HG03439 (cell line): ENCODE measurements at regions not wholly inside any gene's neighbourhood (a gene's known extent, or its start where the extent isn't known, plus 50 kb on each side); places are given as distances from the start of the nearest gene placed in this dataset.

Experiments
- ATAC-seq: cut with Tn5 transposase; IDR thresholded peaks from one replicate; pipeline ENCODE4 v1.9.1; 2021; ENCODE audit warnings: mild to moderate bottlenecking, moderate library complexity; ENCODE audit not compliant: unreplicated experiment

DNA sequence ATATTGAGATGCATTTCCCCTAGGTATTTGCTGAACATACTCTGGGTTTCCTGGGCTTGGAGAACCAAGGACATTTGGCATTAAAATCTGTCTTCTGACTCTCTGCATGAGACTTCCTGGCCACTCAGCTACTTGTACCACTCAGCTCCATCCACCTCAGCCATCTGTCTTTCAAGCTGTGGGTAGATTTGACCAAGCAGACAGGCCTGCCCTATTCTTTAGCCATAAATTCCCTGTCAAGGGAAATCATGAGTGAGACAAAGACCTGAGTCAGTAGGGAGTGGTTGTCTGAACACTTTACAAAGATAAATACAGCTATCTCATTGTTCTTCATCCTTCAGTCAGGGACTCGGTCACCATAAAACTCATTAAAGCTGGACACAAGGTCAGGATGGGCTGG is 399.1 kb downstream of the GPAM start:
- no peak for ATAC-seq

DNA sequence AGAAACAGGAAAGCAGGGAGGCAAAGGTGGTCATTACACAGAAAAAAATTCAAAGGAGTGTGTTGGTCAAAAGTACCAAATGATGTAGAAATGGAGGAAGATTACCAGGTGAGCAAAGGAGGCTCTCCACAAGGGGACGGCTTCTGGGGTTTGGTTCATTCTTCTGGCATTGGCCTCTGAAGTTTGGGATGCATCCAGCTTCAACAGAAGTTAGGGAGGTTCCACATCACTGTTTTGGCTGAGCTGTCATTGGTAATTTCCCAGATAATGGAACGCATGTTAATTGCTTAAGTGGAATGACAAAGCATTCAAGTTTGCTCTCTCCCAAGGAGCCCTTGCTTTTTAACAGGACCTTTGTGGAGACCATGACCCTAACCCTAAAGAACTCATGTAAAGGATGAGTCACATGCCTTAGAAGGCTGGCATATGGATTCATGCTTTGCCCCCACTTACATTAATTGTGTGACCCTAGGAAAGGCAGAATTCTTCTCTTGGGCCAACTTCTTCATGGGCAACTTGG is 398.6 kb downstream of the GPAM start:
- no peak for ATAC-seq

GRCh38 chr10:111785921-111786320 is 397.6 kb downstream of the GPAM start:
- ATAC-seq, result no peak

GRCh38 chr10:111789821-111790220 is 393.7 kb downstream of the GPAM start:
- no peak for ATAC-seq

- ATAC-seq, result no peak
Observed at GRCh38 chr10:111801841-111802240, 381.7 kb downstream of the GPAM start.

- no peak for ATAC-seq
Observed at GRCh38 chr10:111804781-111805180, 378.8 kb downstream of the GPAM start.

- ATAC-seq, result no peak
Observed at GRCh38 chr10:111811517-111811916, 372.0 kb downstream of the GPAM start.

- ATAC-seq, result no peak
Observed at GRCh38 chr10:111820471-111820870, 363.1 kb downstream of the GPAM start.

GRCh38 chr10:111821871-111822270 is 361.7 kb downstream of the GPAM start:
- no peak for ATAC-seq

- ATAC-seq, result no peak
Observed at GRCh38 chr10:111822661-111823060, 360.9 kb downstream of the GPAM start.

DNA sequence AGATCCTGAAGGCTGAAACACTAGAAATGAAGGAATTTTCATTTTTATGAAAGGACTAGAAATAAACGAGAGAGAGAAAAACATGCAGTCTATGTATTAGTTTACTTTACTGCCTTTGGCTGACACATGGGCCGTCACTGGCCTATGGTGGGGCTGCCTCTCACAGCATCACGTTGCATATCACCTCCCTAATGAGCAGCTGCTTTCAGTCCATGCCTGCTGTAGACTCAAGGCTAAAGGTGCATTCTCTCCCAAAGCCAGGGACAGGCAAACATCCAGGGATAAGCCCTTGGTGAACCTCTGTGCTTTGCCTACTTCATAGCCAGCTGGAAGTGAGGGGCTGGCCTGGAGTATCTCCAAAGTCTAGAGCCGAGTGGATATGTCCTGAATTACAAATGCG is 359.4 kb downstream of the GPAM start:
- no peak for ATAC-seq

GRCh38 chr10:111830359-111830758 is 353.2 kb downstream of the GPAM start:
- ATAC-seq, result no peak

DNA sequence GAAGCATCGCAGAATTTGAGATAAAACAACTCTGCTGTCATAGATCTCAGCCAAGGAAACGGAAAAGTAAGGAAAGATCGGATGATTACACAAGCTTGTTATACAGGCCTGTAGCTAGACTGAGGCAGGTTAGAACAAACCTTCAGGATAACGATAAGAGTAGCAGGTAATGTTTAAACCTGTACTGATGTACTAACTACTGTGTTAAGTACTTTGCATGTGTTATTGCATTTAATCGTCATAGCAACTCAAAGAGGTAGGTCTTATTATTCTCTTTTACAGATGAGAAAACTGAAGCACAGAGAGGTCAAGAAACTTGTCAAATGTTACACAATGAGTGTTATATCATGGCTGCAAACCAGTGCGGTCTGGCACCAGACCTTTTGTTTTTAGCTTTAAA is 352.5 kb downstream of the GPAM start:
- ATAC-seq, result no peak

DNA sequence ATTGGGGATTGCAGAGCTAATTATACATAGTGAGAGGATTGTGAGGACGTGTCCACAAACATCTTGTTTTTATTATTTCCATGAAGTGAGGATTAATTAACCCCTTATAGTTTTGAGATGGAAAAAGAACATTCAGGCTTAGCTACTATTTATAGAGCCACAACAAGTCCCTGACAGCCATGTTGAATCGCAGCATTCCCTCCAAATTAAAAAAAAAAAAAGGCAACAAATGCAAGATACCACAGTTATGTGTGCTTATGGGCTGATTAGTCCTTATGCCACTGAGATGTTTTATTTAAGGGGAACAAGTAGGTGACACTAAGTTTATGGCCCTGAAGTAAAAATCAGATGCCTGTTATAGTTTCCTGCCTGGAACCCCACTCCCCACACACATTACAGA is 350.3 kb downstream of the GPAM start:
- no peak for ATAC-seq

GRCh38 chr10:111835574-111835973 is 348.0 kb downstream of the GPAM start:
- no peak for ATAC-seq

DNA sequence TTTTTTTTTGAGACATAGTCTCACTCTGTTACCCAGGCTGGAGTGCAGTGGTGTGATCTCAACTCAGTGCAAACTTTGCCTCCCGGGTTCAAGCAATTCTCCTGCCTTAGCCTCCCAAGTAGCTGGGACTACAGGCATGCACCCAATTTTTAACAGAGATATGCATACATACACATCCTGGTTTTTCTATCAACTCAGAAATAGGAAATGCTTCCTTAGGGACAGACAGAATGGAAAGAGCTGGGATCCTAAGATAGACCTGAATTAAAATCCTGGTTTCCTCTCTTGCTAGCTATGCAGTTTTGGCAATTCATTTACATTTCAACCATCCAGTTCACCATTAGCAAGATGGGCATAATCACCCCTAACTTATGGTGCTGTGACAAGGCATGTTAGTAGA is 347.5 kb downstream of the GPAM start:
- ATAC-seq, result no peak

DNA sequence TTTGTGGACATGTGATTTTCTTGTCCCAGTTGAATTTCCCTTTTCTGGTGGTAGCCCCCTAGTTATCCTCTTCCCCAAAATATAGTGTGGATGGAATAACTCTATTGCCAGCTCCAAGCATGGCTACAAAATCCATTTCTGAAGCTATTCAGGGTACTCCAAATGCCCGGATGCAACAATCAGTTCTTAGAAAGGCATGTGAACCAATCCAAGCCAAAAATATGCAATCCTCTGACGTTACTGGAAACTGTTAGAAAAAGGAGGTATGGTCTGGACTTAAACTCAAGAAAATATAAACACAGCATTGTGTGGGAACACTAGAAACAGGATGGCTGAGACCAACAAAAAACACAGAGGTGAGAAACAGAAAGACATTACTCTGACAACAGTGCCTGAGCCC is 347.0 kb downstream of the GPAM start:
- no peak for ATAC-seq

DNA sequence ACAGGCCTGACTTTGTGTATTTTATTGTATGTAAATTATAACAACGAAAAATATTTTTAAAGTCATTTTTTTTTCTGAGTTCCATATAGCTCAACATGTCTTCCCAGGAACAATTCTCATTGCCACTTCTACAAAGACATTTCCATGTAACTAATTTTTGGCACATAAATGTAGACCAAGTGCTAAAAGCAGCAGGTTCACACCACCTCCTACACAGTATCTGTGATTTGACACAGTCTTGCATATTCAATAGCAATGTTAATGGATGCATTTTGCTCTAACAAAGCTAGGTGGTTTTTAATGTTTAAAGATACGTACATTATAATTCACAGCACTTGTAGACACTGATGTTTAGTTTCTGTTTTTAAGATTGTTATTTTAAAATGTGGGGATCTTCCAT is 346.5 kb downstream of the GPAM start:
- ATAC-seq, result no peak

GRCh38 chr10:111837985-111838384 is 345.6 kb downstream of the GPAM start:
- no peak for ATAC-seq

DNA sequence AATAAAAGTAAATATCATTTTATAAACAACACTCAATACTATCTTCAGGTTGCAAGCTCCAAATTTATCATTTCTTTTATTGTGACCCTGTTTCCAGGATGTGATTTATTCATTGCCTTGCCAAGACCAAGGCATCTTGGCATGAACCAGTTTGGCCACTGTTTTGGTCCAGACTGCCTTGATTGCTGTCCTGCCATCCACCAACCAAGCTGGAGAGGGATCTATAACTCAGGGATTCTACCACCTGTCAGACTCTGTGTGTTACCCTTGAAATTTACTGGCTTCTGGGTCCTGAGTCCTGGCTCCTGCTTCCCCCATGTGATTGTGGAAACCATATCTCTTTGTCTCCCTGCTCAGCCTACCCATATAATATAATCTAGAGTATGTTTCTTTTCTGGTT is 343.0 kb downstream of the GPAM start:
- ATAC-seq, result no peak

DNA sequence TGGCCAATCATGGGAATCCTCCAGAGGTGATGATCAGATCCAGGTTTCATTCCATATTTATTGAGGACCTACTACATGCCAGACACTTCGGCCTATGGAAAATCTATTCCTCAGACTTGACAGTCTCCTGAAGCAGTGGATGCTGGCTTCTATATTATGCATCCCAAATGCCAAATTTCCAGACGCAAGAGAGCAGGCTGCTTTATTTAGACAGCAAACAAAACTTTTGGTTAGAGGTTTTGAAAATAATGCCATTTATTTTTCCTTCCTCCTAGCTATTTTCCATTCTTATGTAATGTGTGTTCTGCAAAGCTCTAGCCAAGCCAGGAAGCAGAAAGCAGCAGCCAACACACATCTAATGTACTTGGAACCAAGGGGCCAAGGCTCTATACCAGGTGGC is 330.8 kb downstream of the GPAM start:
- no peak for ATAC-seq

- no peak for ATAC-seq
Observed at GRCh38 chr10:111856631-111857030, 326.9 kb downstream of the GPAM start.

- no peak for ATAC-seq
Observed at GRCh38 chr10:111865550-111865949, 318.0 kb downstream of the GPAM start.

DNA sequence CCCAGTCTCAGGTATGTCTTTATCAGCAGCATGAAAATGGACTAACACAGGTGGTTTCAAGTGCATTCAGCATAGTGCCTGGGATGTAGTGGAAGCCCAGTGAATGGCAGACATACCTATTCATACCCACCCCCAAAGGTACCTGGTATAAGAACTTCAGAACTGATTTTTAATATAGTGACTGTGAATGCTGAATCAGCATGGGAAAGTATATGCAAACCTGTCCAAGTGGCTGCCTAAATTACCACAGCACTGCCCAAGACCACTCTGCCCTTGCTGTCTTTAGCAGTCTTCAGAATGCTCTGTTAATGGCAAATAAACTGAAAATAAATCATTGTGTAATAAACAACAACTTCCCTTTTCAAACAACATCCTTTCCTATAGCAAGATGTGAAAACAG is 312.1 kb downstream of the GPAM start:
- ATAC-seq, result no peak
